WI38 (cell line): ENCODE measurements at regions not wholly inside any gene's neighbourhood (a gene's known extent, or its start where the extent isn't known, plus 50 kb on each side); places are given as distances from the start of the nearest gene placed in this dataset.

Source experiments
- H3K4me3 ChIP-seq: 2 replicates; pipeline ENCODE4 v1.5.1; 2011; ENCODE audit warnings: low read depth, mild to moderate bottlenecking, control low read depth, low read length
- TF ChIP-seq, protein P1 (sequence below): IDR thresholded peaks from 2 replicates; pipeline ENCODE4 v1.5.1; 2012; ENCODE audit warnings: low read depth, mild to moderate bottlenecking, control low read depth, low read length

DNA sequence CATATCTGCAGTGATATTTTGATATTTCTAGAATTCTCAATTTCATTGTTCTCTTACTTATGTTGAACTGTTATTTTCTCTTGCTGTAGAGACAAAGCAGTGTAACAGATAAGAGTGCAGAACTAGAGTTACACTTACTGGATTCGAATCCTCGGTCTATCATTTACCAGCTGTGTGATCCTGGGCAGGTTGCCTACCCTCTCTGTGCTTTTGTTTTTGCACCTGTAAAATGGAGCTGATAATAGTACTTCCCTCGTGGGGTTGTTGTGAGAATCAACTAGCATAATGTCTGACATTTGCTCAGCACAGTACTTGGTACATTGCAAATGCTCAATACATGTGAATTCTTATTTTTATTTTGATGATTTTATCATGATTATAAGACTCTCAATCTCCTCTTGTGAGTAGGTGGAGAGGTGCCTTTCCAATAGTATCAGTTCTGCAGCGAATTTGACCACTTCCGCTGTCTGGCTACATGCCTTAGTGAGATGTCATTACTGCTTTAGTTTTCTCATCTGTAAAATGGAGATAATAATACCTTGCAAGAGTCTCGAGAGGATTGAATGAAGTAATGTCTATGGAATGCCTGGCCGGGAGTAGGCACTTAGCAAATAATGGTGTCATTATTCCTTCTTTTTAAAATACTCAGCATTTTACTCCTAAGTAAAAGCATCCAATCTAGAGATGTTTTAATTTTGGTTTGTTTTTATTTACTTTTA, 312.2 kb upstream of the MAF start:
- no peak overlapping the region for H3K4me3 ChIP-seq
- TF ChIP-seq, protein P1, sequence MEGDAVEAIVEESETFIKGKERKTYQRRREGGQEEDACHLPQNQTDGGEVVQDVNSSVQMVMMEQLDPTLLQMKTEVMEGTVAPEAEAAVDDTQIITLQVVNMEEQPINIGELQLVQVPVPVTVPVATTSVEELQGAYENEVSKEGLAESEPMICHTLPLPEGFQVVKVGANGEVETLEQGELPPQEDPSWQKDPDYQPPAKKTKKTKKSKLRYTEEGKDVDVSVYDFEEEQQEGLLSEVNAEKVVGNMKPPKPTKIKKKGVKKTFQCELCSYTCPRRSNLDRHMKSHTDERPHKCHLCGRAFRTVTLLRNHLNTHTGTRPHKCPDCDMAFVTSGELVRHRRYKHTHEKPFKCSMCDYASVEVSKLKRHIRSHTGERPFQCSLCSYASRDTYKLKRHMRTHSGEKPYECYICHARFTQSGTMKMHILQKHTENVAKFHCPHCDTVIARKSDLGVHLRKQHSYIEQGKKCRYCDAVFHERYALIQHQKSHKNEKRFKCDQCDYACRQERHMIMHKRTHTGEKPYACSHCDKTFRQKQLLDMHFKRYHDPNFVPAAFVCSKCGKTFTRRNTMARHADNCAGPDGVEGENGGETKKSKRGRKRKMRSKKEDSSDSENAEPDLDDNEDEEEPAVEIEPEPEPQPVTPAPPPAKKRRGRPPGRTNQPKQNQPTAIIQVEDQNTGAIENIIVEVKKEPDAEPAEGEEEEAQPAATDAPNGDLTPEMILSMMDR: no peak

DNA sequence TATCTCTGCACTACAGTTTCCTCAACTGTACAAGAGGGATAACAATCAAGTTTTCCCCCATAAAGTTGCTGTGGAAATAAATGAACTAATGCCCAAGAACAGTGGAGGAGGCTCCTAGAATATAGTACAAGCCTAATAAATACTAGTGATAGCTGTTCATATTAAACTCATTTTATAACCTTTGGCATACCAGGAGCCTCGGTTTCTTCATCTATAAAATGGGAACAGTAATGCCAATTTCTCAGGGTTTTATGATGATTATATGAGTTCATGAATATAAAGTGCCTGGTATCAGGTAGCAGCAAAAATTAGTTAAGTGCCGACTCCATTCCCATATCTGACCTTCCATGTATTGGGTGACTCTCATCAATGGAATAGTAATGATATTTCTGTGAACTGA, 311.1 kb upstream of the MAF start:
- no peak overlapping the region for H3K4me3 ChIP-seq
- TF ChIP-seq, protein P1: no peak

DNA sequence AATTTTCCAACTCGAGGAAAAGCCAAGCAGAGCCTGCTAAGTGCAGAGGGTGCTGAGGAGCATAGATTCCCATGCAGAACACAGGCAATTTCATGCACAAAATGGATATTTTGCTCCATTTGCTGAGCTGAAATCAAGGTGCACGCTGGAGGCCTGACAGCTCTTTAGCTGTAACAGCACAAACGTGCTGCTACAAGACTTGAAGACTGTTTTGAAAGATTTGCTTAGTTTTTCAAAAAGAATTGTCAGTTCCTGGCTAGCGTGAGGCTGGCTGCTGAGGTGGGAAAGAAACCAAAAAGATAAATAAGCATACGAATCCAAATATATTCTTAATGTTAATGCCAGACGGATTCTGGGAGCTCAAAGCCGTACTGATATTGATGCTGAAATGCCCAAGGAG, 309.0 kb upstream of the MAF start:
- H3K4me3 ChIP-seq: no peak overlapping the region
- TF ChIP-seq, protein P1: no peak

DNA sequence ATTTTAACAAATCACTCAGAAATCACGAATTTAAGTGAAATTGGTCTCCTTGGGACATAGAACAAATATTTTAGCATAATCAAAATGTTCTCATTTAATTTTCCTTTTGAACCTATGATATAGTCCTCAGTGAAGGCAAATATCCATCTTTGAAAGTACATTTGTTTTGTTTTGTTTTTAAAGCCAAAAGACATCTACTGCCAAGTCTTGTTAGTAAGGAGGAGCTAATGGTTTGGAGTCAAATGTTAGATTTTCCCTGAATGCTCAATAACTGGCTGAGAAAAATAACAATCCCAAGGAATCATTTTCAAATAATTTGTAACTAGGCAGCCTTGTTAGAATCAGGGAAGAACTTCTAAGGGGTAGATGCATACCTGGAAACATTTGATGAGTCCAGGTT, 302.9 kb upstream of the MAF start:
- TF ChIP-seq, protein P1: no peak
- H3K4me3 ChIP-seq: no peak overlapping the region

DNA sequence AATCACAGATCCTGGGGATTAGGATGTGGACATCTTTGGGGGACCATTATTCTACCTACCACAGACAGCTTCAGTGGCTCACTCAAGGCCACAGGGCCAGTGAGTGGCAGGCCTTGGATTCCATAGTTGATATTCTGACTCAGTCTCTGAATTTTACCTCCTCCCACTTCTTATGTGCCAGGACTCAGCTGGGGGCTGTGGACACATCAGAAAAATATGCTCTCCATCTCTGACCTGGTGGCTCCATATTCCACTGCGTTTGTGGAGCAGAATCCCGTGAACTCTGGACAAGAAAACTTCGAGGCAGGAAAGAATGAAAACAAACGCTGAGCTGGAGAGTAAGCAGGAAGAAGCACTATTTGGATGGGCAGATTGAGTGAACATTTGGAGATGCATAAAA, 301.8 kb upstream of the MAF start:
- H3K4me3 ChIP-seq: no peak overlapping the region
- TF ChIP-seq, protein P1: no peak

DNA sequence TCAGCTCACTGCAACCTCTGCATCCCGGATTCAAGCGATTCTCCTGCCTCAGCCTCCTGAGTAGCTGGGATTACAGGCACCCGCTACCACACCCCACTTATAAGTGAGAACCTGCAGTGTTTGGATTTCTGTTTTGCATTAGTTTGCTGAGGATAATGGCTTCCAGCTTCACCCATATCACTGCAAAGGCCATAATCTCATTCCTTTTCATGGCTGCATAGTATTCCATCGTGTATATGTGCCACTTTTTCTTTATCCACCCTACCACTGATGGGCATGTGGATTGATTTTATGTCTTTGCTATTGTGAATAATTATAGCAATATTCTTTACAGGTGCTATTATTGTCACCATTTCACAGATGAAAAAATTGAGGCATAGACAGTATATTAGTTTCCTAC, 301.0 kb upstream of the MAF start:
- no peak overlapping the region for H3K4me3 ChIP-seq
- TF ChIP-seq, protein P1: no peak

DNA sequence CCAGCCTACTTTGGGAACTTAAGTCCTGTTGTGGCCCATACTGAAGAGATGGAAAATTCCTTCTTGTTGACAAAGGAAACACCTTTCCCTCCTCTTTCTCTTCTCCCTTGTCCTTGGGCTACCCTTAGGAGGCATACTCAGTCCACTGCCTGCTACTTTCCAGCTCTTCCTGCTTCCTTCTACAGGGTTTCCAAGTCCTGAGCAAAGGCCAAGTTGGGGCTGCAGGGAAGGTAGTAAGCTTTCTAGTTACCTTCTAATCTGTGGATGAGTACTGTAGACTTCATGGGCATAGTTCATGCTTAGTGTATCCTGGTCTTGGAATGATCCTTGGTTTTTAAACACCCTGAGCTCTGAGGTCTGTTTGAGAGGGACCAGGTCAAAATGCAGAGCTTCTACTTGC, 299.2 kb upstream of the MAF start:
- H3K4me3 ChIP-seq: no peak overlapping the region
- TF ChIP-seq, protein P1: no peak
